Transverse colon (tissue), 4 donors: ENCODE measurements at regions not wholly inside any gene's neighbourhood (a gene's known extent, or its start where the extent isn't known, plus 50 kb on each side); places are given as distances from the start of the nearest gene placed in this dataset.

Experiments
- DNase-seq: peaks from one replicate; pipeline ENCODE4 v3.0.0-alpha.2; 2019
- H3K27ac ChIP-seq, 4 donors: fragments of 200-600 bp; sonication (generic); 2 replicates each; pipeline ENCODE4 v1.5.1; 2016 to 2018; ENCODE audit warnings: inconsistent platforms in 4 of 4
- H3K27me3 ChIP-seq: fragments of 200-600 bp; sonication (generic); 2 replicates; pipeline ENCODE4 v1.5.1; 2017; ENCODE audit warnings: inconsistent platforms
- H3K36me3 ChIP-seq, 4 donors: fragments of 200-600 bp; sonication (generic); 2 replicates each; pipeline ENCODE4 v1.5.1; 2017 to 2019; ENCODE audit warnings: inconsistent platforms in 4 of 4
- H3K4me1 ChIP-seq, 4 donors: fragments of 200-600 bp; sonication (generic); 2 replicates each; pipeline ENCODE4 v1.5.1; 2017 to 2020; ENCODE audit warnings: inconsistent platforms in 4 of 4
- H3K4me3 ChIP-seq, 4 donors: fragments of 200-600 bp; sonication (generic); 1 replicate in 1 of 4; 2 replicates in 3 of 4; pipeline versions ENCODE4 v1.5.1 to v1.6.1; 2017 to 2019; ENCODE audit warnings: inconsistent platforms in 4 of 4
- H3K9me3 ChIP-seq, 2 donors: fragments of 200-600 bp; sonication (generic); 2 replicates each; pipeline ENCODE4 v1.5.1; 2017 to 2019; ENCODE audit warnings: inconsistent platforms in 2 of 2
- EP300 ChIP-seq: sonication (generic); formaldehyde crosslinking; IDR thresholded peaks from one replicate; pipeline ENCODE4 v1.6.1; 2017; ENCODE audit warnings: antibody characterized with exemption, low read depth
- POLR2A ChIP-seq: fragments of 450-650 bp; IDR thresholded peaks from one replicate; pipeline ENCODE4 v1.6.1; 2016; ENCODE audit warnings: antibody characterized with exemption, mild to moderate bottlenecking, moderate library complexity
- POLR2AphosphoS5 ChIP-seq, 3 donors: sonication (generic); formaldehyde crosslinking; IDR thresholded peaks; one replicate each; pipeline ENCODE4 v1.6.1; 2016; ENCODE audit warnings: antibody characterized with exemption in 3 of 3
- WGBS, 2 donors: methylation state at CpG; one replicate each; pipeline ENCODE4 v1.1.5; 2018; ENCODE audit warnings: low coverage in 1 of 2; 5-methylcytosine and 5-hydroxymethylcytosine counted together
- in situ Hi-C, 4 donors: fragments of 200-750 bp; cut with MboI; loops; one replicate each; pipeline versions ENCODE4 v1.15.0 to v1.15.1; 2017; ENCODE audit warnings: low sequenced_read_pairs in 3 of 4, low pct_ligation_motif_present in 1 of 4, low pct_unique_long_range_greater_than_20kb in 1 of 4
- intact Hi-C: fragments of 100-400 bp; cut with DNase I; formaldehyde crosslinking; loops from one replicate; pipeline ENCODE4 v1.15.1; 2023; ENCODE audit warnings: low total_unique reads
- TF ChIP-seq, protein P1 (sequence below), 5 experiments: fragments of 200-600 bp in 3 of 5; fragments of 450-650 bp in 2 of 5; sonication (generic) in 3 of 5; IDR thresholded peaks; 1 replicate in 2 of 5; 2 replicates in 3 of 5; pipeline ENCODE4 v1.5.1; 2016 to 2017; ENCODE audit warnings: antibody characterized with exemption in 5 of 5, inconsistent platforms in 3 of 5, mild to moderate bottlenecking in 2 of 5, moderate library complexity in 1 of 5

DNA sequence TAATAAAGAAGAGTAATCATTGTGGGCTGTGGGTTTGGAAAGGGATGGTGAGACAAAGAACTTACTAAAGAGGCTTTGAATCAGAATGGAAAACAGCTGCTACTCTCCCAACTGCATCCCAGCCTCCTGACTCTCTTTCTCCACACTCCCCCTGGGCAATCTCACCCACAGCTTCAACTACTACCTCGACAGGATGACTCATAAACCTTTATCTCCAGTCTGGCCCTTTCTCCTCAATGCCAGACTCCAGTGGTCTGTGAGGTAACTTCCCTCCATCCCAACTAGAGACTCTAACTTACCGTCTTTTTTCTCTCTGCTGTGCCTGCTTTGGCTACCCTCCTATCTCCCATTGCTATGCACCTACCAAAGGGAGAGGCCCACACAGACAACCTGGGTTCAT is 135.3 kb upstream of the RREB1 start:
- TF ChIP-seq POLR2AphosphoS5 (IDR thresholded peaks at IDR 0.05) (no peak), POLR2A (no peak)
- Histone ChIP-seq H3K4me3 (no peak overlapping the region), H3K27me3 (no peaks in the 10 kb centered on the region), H3K4me1 (peaks cover 0 to 17% (median 8%) of the 10 kb centered on the region in 4 donors), H3K36me3 (no peaks in the 10 kb centered on the region), H3K9me3 (no peaks in the 10 kb centered on the region), H3K27ac (no peak overlapping the region)
- in situ Hi-C loops (no loop called here), intact Hi-C loops (no loop called here)
- no peak for DNase-seq
- WGBS, 2 donors: 63% methylated on average over 2 of the region's 2 CpGs; no CpG with 5 or more reads in 1 of the 2 donors

DNA sequence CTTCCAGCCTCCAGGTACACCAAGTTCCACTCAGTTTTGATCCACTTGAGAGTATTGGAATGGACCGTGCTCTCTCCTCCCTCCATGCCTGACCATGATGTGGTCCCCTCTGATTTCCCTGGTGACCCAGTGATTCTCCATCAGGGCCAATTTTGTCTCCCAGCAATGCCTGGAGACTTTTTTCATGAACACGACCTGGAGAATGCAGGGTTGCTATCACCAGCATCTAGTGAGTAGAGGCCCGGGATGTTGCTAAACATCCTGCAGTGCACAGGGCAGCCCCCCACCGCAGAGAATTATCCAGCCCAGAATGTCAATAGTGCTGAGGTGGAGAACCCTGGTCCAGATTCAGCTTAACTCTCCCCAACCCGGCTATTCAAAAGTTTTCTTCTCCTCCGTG is 134.0 kb upstream of the RREB1 start:
- WGBS, 2 donors: 92 to 94% methylated on average over 3 to 6 of the region's 6 CpGs
- H3K9me3 ChIP-seq: no peaks in the 10 kb centered on the region
- no peak overlapping the region for H3K27ac ChIP-seq
- TF ChIP-seq, protein P1, sequence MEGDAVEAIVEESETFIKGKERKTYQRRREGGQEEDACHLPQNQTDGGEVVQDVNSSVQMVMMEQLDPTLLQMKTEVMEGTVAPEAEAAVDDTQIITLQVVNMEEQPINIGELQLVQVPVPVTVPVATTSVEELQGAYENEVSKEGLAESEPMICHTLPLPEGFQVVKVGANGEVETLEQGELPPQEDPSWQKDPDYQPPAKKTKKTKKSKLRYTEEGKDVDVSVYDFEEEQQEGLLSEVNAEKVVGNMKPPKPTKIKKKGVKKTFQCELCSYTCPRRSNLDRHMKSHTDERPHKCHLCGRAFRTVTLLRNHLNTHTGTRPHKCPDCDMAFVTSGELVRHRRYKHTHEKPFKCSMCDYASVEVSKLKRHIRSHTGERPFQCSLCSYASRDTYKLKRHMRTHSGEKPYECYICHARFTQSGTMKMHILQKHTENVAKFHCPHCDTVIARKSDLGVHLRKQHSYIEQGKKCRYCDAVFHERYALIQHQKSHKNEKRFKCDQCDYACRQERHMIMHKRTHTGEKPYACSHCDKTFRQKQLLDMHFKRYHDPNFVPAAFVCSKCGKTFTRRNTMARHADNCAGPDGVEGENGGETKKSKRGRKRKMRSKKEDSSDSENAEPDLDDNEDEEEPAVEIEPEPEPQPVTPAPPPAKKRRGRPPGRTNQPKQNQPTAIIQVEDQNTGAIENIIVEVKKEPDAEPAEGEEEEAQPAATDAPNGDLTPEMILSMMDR (IDR thresholded peaks at IDR 0.05): no peak
- TF ChIP-seq EP300 (no peak), POLR2A (no peak), POLR2AphosphoS5 (IDR thresholded peaks at IDR 0.05) (no peak)
- H3K4me1 ChIP-seq: peaks cover 0 to 16% (median 8%) of the 10 kb centered on the region in 4 donors
- in situ Hi-C loops: no loop called here
- no peaks in the 10 kb centered on the region for H3K36me3 ChIP-seq
- intact Hi-C loops: no loop called here
- DNase-seq: no peak
- no peak overlapping the region for H3K4me3 ChIP-seq
- no peaks in the 10 kb centered on the region for H3K27me3 ChIP-seq

GRCh38 chr6:6975459-6976111 is 132.2 kb upstream of the RREB1 start:
- no peaks in the 10 kb centered on the region for H3K36me3 ChIP-seq
- TF ChIP-seq POLR2AphosphoS5 (IDR thresholded peaks at IDR 0.05) (no peak), EP300 (no peak), POLR2A (no peak)
- TF ChIP-seq, protein P1 (IDR thresholded peaks at IDR 0.05): no peak
- no peaks in the 10 kb centered on the region for H3K27me3 ChIP-seq
- H3K4me3 ChIP-seq: no peak overlapping the region
- in situ Hi-C loops (no loop called here), intact Hi-C loops (no loop called here)
- no peak overlapping the region for H3K27ac ChIP-seq
- 70 to 88% methylated on average over 1 to 6 of the region's 6 CpGs for WGBS, 2 donors
- no peak for DNase-seq
- no peaks in the 10 kb centered on the region for H3K4me1 ChIP-seq
- no peaks in the 10 kb centered on the region for H3K9me3 ChIP-seq

DNA sequence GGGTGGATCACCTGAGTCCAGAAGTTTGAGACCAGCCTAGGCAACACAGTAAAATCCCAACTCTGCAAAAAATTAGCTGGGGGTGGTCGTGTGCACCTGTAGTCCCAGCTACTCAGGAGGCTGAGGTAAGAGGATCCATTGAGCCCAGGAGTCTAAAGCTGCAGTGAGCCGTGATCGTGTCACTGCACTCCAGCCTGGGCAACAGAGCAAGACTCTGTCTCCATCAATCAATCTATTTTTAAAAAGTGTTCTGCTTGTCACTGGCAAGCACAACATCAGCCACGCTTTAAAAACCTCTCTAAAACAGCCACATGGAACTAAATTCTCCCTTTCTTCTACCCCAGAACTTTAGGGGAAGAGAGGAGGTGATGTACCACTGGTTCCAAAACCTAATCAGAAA is 131.6 kb upstream of the RREB1 start:
- no peaks in the 10 kb centered on the region for H3K4me1 ChIP-seq
- in situ Hi-C loops (no loop called here), intact Hi-C loops (no loop called here)
- H3K27ac ChIP-seq: no peak overlapping the region
- H3K9me3 ChIP-seq: no peaks in the 10 kb centered on the region
- H3K36me3 ChIP-seq: no peaks in the 10 kb centered on the region
- TF ChIP-seq POLR2A (no peak), POLR2AphosphoS5 (IDR thresholded peaks at IDR 0.05) (no peak), EP300 (no peak)
- TF ChIP-seq, protein P1 (IDR thresholded peaks at IDR 0.05): no peak
- WGBS, 2 donors: 57 to 75% methylated on average over 2 to 4 of the region's 4 CpGs
- H3K27me3 ChIP-seq: no peaks in the 10 kb centered on the region
- DNase-seq: no peak
- H3K4me3 ChIP-seq: no peak overlapping the region

- in situ Hi-C loops: no loop called here
- no peak overlapping the region for H3K4me3 ChIP-seq
- no peaks in the 10 kb centered on the region for H3K27me3 ChIP-seq
- 51 to 60% methylated on average over 1 to 5 of the region's 5 CpGs for WGBS, 2 donors
- TF ChIP-seq, protein P1 (IDR thresholded peaks at IDR 0.05): no peak
- no peak for TF ChIP-seq POLR2A
- no peak for TF ChIP-seq POLR2AphosphoS5 (IDR thresholded peaks at IDR 0.05)
- TF ChIP-seq EP300: no peak
- no peaks in the 10 kb centered on the region for H3K36me3 ChIP-seq
- H3K4me1 ChIP-seq: no peaks in the 10 kb centered on the region
- DNase-seq: no peak
- no peak overlapping the region for H3K27ac ChIP-seq
- intact Hi-C loops: no loop called here
- H3K9me3 ChIP-seq: no peaks in the 10 kb centered on the region
Observed at GRCh38 chr6:6978731-6979130, 129.0 kb upstream of the RREB1 start.
